ENCODE measurements at regions not wholly inside any gene's neighbourhood (a gene's known extent, or its start where the extent isn't known, plus 50 kb on each side); places are given as distances from the start of the nearest gene placed in this dataset.

- Histone ChIP-seq H3K9me3 (ENCODE audit: insufficient read depth, low read depth, low read length) (peaks cover 27% of the 10 kb centered on the region), H2BK5ac (ENCODE audit: low read depth, low read length, poor library complexity) (no peak overlapping the region), H3K79me1 (ENCODE audit: low read length) (no peaks in the 10 kb centered on the region), H4K91ac (ENCODE audit: low read depth, low read length) (no peak overlapping the region), H2AFZ (ENCODE audit: insufficient read depth, low read length, poor library complexity) (no peak overlapping the region), H3K4ac (ENCODE audit: low read depth, low read length) (no peak overlapping the region), H2BK12ac (ENCODE audit: low read length) (no peak overlapping the region), H4K8ac (ENCODE audit: low read depth, low read length) (no peak overlapping the region), H4K12ac (ENCODE audit: low read depth, low read length) (no peak overlapping the region), H2BK120ac (ENCODE audit: insufficient read depth, low read length, poor library complexity) (no peak overlapping the region), H3K4me2 (ENCODE audit: low read length) (no peak overlapping the region), H3K4me3 (ENCODE audit: low read depth, low read length) (no peak overlapping the region), H3K36me3 (ENCODE audit: control insufficient read depth in 1 of 2, insufficient read depth in 2 of 2, low read length in 2 of 2) (no peaks in the 10 kb centered on the region), H3K79me2 (ENCODE audit: control insufficient read depth, insufficient read depth, low read length, poor library complexity) (no peaks in the 10 kb centered on the region), H3K18ac (ENCODE audit: low read length) (no peak overlapping the region), H3K4me1 (ENCODE audit: control insufficient read depth in 1 of 2, insufficient read depth in 2 of 2, low read length in 2 of 2) (peaks cover 0 to 3% of the 10 kb centered on the region in 2 experiments), H2AK5ac (ENCODE audit: low read length) (no peak overlapping the region), H3K14ac (ENCODE audit: low read length) (no peak overlapping the region), H3K23ac (ENCODE audit: low read length) (no peak overlapping the region), H3K27ac (ENCODE audit: low read depth, low read length) (no peak overlapping the region), H3K9ac (ENCODE audit: low read length) (no peak overlapping the region), H3K27me3 (ENCODE audit: insufficient read depth, low read length) (no peaks in the 10 kb centered on the region)
- no peak for DNase-seq
- WGBS (ENCODE audit: extremely low coverage, insufficient coverage, insufficient read length), result no CpG with 5 or more reads among the region's 7 CpGs
Observed at GRCh38 chr14:104523546-104523935, 56.0 kb upstream of the C14orf180 start.

DNA sequence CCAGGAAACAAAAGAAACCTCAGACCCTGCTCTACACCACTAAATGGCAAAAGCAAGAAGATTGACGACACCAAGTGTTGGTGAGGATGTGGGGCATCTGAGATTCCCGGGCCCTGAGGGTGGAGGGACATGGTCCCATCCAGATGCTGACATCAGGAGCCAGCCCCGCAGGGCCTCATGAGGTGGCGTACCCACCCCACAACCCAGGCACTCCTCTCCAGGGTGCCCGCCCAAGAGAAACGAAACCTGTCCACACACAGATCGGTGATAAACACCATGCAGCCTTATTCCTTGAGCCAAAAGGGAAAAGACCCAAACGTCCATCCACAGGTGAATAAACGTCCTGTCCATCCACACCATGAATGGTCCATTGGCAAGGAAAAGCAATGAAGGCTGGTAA lies 54.8 kb upstream of the C14orf180 start:
- Histone ChIP-seq H2AK5ac (ENCODE audit: low read length) (no peak overlapping the region), H3K23ac (ENCODE audit: low read length) (no peak overlapping the region), H3K4me1 (ENCODE audit: control insufficient read depth in 1 of 2, insufficient read depth in 2 of 2, low read length in 2 of 2) (no peaks in the 10 kb centered on the region), H4K8ac (ENCODE audit: low read depth, low read length) (no peak overlapping the region), H3K4ac (ENCODE audit: low read depth, low read length) (no peak overlapping the region), H3K79me2 (ENCODE audit: control insufficient read depth, insufficient read depth, low read length, poor library complexity) (no peaks in the 10 kb centered on the region), H3K14ac (ENCODE audit: low read length) (no peak overlapping the region), H3K36me3 (ENCODE audit: control insufficient read depth in 1 of 2, insufficient read depth in 2 of 2, low read length in 2 of 2) (no peaks in the 10 kb centered on the region), H3K27ac (ENCODE audit: low read depth, low read length) (no peak overlapping the region), H3K27me3 (ENCODE audit: insufficient read depth, low read length) (no peaks in the 10 kb centered on the region), H2BK120ac (ENCODE audit: insufficient read depth, low read length, poor library complexity) (no peak overlapping the region), H3K9me3 (ENCODE audit: insufficient read depth, low read depth, low read length) (peaks cover 26% of the 10 kb centered on the region), H3K79me1 (ENCODE audit: low read length) (no peaks in the 10 kb centered on the region), H2BK12ac (ENCODE audit: low read length) (no peak overlapping the region), H3K9ac (ENCODE audit: low read length) (no peak overlapping the region), H3K4me2 (ENCODE audit: low read length) (no peak overlapping the region), H2BK5ac (ENCODE audit: low read depth, low read length, poor library complexity) (no peak overlapping the region), H4K12ac (ENCODE audit: low read depth, low read length) (no peak overlapping the region), H3K18ac (ENCODE audit: low read length) (no peak overlapping the region), H2AFZ (ENCODE audit: insufficient read depth, low read length, poor library complexity) (no peak overlapping the region), H3K4me3 (ENCODE audit: low read depth, low read length) (no peak overlapping the region), H4K91ac (ENCODE audit: low read depth, low read length) (no peak overlapping the region)
- WGBS (ENCODE audit: extremely low coverage, insufficient coverage, insufficient read length), result no CpG with 5 or more reads among the region's 9 CpGs
- DNase-seq, result no peak

GRCh38 chr14:104526723-104527645 lies 52.6 kb upstream of the C14orf180 start:
- WGBS (ENCODE audit: extremely low coverage, insufficient coverage, insufficient read length), result 96% methylated on average over 4 of the region's 5 CpGs
- Histone ChIP-seq H3K27ac (ENCODE audit: low read depth, low read length) (no peak overlapping the region), H3K36me3 (ENCODE audit: control insufficient read depth in 1 of 2, insufficient read depth in 2 of 2, low read length in 2 of 2) (no peaks in the 10 kb centered on the region), H4K12ac (ENCODE audit: low read depth, low read length) (no peak overlapping the region), H3K4me3 (ENCODE audit: low read depth, low read length) (peak overlapping the region; percentile 49), H3K18ac (ENCODE audit: low read length) (no peak overlapping the region), H4K91ac (ENCODE audit: low read depth, low read length) (no peak overlapping the region), H3K27me3 (ENCODE audit: insufficient read depth, low read length) (no peaks in the 10 kb centered on the region), H3K4me1 (ENCODE audit: control insufficient read depth in 1 of 2, insufficient read depth in 2 of 2, low read length in 2 of 2) (no peaks in the 10 kb centered on the region), H2BK5ac (ENCODE audit: low read depth, low read length, poor library complexity) (no peak overlapping the region), H3K9ac (ENCODE audit: low read length) (no peak overlapping the region), H2BK12ac (ENCODE audit: low read length) (no peak overlapping the region), H4K8ac (ENCODE audit: low read depth, low read length) (no peak overlapping the region), H3K79me1 (ENCODE audit: low read length) (no peaks in the 10 kb centered on the region), H2AK5ac (ENCODE audit: low read length) (no peak overlapping the region), H2BK120ac (ENCODE audit: insufficient read depth, low read length, poor library complexity) (no peak overlapping the region), H3K14ac (ENCODE audit: low read length) (no peak overlapping the region), H3K4ac (ENCODE audit: low read depth, low read length) (no peak overlapping the region), H3K79me2 (ENCODE audit: control insufficient read depth, insufficient read depth, low read length, poor library complexity) (no peaks in the 10 kb centered on the region), H3K23ac (ENCODE audit: low read length) (peak overlapping the region; percentile 36), H3K9me3 (ENCODE audit: insufficient read depth, low read depth, low read length) (peaks cover 26% of the 10 kb centered on the region), H3K4me2 (ENCODE audit: low read length) (no peak overlapping the region), H2AFZ (ENCODE audit: insufficient read depth, low read length, poor library complexity) (no peak overlapping the region)
- no peak for DNase-seq

DNA sequence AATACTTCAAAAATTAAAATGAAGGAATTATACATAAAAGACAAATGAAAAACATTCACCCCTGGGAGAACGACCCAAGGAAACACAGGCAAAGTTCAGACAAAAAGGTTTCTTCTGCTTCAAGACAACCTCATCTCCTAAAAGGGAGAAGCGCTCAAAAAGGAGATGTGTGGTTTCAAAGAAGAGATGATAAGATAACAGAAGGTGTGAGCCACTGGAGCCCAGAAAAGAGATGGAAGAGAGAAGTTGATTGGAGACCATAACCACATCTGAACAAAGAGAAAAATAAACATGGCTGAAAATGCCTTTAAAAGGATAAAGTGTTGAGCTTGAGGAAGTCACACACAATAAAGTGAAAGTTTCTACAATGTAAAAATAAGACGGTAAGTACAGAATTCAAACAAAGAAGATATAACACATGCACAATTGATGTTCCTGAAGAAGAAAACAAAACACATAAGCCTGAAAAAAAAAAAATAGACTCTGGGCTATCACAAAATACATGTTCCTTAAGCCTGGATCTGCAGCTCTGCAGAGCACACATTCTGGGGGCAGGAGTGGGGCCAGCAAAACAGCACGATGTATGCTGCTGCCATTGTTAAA lies 51.6 kb upstream of the C14orf180 start:
- Histone ChIP-seq H3K36me3 (ENCODE audit: control insufficient read depth in 1 of 2, insufficient read depth in 2 of 2, low read length in 2 of 2) (no peaks in the 10 kb centered on the region), H4K8ac (ENCODE audit: low read depth, low read length) (no peak overlapping the region), H3K79me2 (ENCODE audit: control insufficient read depth, insufficient read depth, low read length, poor library complexity) (no peaks in the 10 kb centered on the region), H2BK120ac (ENCODE audit: insufficient read depth, low read length, poor library complexity) (no peak overlapping the region), H3K14ac (ENCODE audit: low read length) (no peak overlapping the region), H3K4me1 (ENCODE audit: control insufficient read depth in 1 of 2, insufficient read depth in 2 of 2, low read length in 2 of 2) (no peaks in the 10 kb centered on the region), H3K27ac (ENCODE audit: low read depth, low read length) (no peak overlapping the region), H3K9ac (ENCODE audit: low read length) (no peak overlapping the region), H4K91ac (ENCODE audit: low read depth, low read length) (no peak overlapping the region), H3K23ac (ENCODE audit: low read length) (no peak overlapping the region), H3K4me3 (ENCODE audit: low read depth, low read length) (no peak overlapping the region), H2AK5ac (ENCODE audit: low read length) (no peak overlapping the region), H2BK12ac (ENCODE audit: low read length) (no peak overlapping the region), H4K12ac (ENCODE audit: low read depth, low read length) (no peak overlapping the region), H3K79me1 (ENCODE audit: low read length) (no peaks in the 10 kb centered on the region), H3K27me3 (ENCODE audit: insufficient read depth, low read length) (no peaks in the 10 kb centered on the region), H3K4ac (ENCODE audit: low read depth, low read length) (no peak overlapping the region), H2BK5ac (ENCODE audit: low read depth, low read length, poor library complexity) (no peak overlapping the region), H3K4me2 (ENCODE audit: low read length) (no peak overlapping the region), H3K18ac (ENCODE audit: low read length) (no peak overlapping the region), H3K9me3 (ENCODE audit: insufficient read depth, low read depth, low read length) (peaks cover 26% of the 10 kb centered on the region), H2AFZ (ENCODE audit: insufficient read depth, low read length, poor library complexity) (no peak overlapping the region)
- DNase-seq, result no peak
- no CpG with 5 or more reads among the region's 4 CpGs for WGBS (ENCODE audit: extremely low coverage, insufficient coverage, insufficient read length)
